ENCODE measurements at regions not wholly inside any gene's neighbourhood (a gene's known extent, or its start where the extent isn't known, plus 50 kb on each side); places are given as distances from the start of the nearest gene placed in this dataset.
"Not testable (repeated sequence)": the region's sequence is repeated elsewhere in the genome, so short reads cannot be mapped to it uniquely, and the experiment has no call there.

DNA sequence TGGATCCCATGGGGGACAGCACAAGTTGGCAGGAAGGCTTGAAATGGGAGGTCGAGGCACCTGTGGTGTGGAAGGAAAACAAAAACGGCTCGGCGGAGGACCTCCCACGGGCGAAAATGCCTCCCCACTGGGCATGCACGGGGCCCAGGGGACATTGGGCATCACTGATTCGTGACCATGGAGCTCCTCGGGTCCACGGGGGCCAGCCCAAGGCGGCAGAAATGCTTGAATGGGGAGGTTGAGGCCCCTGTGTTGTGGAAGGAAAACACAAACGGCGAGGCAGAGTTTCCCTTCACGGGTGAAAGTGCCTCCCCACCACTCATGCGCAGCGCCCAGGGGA, 376.0 kb downstream of the ALG10 start:
- no peak for DNase-seq

GRCh38 chr12:34398706-34399630, 376.7 kb downstream of the ALG10 start:
- DNase-seq = no peak

DNA sequence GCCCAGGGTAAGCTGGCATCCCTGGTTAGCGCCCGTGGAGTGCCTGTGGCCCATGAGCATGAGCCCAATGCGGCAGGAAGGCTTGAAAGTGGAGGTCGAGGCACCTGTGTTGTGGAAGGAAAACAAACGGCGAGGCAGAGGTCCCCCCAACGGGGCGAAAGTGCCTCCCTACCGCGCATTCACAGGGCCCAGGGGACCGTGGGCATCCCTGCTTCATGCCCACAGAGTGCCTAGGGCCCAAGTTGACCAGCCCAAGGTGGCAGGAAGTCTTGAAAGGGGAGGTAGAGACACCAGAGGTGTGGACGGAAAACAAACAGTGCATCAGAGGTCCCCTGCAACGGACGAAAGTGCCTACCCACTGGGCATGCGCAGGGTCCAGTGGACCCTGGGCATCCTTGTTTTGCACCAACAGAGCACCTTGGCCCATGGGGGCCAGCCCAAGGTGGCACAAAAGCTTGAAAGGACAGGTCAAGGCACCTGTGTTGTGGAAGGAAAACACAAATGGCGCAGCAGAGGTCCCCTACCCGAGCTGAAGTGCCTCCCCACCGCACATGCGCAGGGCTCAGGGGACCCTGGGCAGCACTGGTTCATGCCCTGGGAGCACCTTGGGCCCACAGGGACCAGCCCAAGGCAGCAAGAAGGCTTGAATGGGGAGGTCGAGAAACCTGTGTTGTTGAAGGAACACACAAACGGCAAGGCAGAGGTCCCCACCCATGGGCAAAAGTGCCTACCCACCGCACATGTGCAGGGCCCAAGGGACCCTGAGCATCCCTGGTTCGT, 377.5 kb downstream of the ALG10 start:
- DNase-seq = no peak

GRCh38 chr12:34400411-34400881, 378.1 kb downstream of the ALG10 start:
- no peak for DNase-seq

GRCh38 chr12:34400986-34401658, 378.8 kb downstream of the ALG10 start:
- no peak for DNase-seq

DNA sequence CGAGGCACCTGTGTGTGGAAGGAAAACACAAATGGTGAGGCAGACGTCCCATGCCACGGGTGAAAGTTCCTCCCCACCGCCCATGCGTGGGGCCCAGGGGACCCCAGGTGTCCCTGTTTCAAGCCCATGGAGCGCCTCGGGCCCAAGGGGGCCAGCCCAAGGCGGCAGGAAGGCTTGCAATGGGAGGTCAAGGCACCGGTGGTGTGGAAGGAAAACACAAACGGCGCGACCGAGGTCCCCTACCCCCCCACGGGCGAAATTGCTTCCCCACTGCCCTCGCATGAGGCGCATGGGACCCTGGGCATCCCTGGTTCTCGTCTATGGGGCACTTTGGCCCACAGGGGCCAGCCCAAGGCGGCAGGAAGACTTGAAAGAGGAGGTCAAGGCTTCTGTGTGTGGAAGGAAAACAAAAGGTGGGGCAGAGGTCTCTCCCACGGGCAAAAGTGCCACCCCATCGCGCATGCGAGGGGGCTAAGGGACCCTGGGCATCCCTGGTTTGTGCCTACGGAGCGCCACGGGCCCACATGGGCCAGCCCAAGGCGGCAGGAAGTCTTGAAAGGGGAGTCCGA, 379.4 kb downstream of the ALG10 start:
- no peak for DNase-seq

DNA sequence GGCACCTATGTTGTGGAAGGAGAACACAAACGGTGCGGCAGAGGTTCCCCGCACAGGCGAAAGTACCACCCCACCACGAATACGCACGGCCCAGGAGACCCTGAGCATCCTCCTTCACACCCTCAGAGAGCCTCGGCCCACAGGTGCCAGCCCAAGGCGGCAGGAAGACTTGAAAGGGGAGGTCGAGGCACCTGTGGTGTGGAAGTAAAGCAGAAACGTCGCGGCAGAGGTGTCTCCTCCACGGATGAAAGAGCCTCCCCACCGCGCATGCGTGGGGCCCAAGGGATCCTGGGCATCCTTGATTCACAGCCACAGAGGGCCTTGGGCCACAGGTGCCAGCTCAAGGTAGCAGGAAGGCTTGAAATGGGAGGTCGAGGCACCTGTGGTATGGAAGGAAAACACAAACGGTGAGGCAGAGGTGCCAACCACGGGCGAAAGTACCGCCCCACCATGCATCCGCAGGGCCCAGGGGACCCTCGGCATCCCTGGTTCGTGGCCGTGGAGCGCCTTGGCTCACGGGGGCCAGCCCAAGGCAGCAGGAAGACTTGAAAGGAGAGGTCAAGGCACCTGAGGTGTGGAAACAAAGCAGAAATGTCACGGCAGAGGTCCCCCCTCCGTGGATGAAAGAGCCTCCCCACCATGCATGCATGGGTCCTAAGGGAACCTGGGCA, 380.1 kb downstream of the ALG10 start:
- DNase-seq = no peak

DNA sequence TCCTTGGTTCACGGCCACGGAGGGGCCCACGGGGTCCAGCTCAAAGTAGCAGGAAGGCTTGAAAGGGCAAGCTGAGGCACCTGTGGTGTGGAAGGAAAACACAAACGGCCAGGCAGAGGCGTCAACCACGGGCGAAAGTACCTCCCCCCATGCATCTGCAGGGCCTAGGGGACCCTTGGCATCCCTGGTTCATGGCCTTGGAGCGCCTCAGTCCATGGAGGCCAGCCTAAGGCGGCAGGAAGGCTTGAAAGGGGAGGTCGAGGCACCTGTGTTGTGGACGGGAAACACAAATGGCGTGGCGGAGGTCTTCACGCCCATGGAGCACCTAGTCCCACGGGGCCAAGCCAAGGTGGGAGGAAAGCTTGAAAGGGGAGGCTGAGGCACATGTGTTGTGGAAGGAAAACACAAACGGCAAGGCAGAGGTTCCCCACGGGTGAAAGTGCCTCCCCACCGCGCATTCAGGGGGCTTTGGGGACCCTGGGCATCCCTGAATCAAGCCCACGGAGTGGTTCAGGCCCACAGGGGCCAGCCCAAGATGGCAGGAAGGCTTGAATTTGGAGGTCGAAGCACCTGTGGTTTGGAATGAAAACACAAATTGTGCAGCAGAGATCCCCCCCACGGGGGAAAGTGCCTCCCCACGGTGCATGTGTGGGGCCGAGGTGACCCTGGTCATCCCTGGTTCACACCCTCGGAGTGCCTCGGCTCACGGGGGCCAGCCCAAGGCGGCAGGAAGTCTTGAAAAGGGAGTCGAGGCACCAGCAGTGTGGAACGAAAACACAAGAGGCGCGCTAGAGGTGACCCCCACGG, 380.8 kb downstream of the ALG10 start:
- DNase-seq = no peak

DNA sequence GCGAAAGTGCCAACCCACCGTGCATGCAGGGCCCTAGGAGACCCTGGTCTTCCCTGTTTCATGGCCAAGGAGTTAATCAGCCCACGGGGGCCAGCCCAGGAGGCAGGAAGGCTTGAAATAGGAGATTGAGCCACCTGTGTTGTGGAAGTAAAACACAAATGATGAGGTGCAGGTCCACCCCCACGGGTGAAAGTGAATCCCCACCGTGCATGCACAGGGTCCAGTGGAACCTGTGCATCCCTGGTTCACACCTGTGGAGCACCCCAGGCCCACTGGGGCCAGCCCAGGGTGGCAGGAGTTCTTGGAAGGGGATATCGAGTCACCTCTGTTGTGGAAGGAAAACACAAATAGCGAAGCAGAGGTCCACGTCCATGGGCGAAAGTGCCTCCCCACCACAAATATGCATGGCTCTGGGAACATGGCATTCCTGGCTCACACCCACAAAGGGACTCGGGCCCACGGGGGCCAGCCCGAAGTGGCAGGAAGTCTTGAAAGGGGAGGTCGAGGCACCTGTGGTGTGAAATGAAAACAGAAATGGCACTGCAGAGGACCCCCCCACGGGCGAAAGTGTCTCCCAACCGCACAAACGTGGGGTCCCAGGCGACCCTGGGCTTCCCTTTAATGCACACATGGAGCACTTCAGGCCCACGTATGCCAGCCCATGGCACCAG, 381.5 kb downstream of the ALG10 start:
- DNase-seq = no peak

GRCh38 chr12:34404377-34405285, 382.3 kb downstream of the ALG10 start:
- DNase-seq = no peak

DNA sequence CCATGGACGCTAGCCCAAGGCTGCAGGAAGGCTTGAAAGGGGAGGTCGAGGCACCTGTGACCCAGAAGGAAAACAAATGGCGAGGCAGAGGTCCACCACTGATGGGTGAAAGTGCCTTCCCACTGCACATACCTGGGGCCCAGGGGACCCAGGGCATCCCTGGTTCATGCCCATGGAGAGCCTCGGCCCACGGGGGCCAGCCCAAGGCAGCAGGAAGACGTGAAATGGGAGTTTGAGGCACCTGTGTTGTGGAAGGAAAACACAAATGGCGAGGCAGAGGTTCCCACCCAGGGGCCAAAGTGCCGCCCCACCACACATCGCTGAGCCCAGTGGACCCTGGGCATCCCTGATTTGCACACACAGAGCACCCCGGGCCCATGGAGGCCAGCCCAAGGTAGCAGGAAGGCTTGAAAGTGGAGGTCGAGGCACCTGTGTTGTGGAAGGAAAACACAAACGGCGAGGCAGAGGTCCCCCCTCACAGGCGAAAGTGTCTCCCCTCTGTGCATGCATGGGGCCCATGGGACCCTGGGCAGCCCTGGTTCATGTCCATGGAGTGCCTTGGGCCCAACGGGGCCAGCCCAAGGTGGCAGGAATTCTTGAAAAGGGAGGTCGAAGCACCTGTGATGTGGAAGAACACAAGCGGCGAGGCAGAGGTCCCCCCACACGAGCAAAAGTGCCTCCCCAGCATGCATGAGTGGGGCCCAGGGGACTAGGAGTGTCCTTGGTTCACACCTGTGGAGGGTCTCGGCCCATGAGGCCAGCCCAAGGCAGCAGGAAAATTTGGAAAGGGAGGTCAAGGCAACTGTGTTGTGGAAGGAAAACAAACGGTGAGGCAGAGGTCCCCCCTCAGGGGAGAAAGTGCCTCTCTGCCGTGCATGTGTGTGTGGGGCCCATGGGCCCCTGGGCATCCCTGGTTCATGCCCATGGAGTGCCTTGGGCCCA, 383.3 kb downstream of the ALG10 start:
- no peak for DNase-seq

DNA sequence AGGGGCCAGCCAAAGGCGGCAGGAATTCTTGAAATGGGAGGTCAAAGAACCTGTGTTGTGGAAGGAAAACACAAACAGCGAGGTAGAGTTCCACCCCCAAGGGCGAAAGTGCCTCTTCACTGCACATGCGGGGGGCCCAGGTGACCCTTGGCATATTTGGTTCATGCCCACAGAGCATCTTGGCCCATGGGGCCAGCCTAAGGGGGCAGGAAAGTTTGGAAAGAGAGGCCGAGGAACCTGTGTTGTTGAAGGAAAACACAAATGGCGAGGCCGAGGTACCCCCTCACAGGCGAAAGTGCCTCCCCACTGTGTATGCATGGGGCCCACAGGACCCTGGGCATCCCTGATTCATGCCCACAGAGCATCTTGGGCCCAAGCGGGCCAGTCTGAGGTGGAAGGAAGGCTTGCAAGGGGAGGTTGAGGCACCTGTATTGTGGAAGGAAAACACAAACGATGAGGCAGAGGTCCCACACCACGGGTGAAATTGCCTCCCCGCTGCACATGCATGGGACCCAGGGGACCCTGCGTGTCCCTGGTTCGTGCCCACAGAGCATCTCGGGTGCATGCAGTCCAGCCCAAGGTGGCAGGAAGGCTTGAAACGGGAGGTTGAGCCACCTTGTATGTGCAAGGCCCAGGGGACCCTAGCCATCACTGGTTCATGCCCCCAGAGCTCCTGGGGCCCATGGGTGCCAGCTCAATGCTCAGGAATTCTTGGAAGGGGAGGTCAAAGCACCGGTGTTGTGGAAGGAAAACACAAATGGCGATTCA, 384.1 kb downstream of the ALG10 start:
- no peak for DNase-seq

DNA sequence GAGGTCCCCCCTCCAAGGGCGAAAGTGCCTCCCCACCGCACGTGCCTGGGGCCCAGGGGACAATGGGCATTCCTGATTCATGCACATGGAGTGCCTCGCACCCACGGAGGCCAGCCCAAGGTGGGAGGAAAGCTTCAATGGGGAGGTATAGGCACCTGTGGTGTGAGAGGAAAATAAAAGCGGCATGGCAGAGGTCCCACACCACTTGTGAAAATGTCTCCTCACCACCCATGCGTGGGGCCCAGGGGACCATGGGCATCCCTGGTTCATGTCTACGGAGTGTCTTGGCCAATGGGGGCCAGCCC, 384.7 kb downstream of the ALG10 start:
- no peak for DNase-seq

- no peak for DNase-seq
Measured at GRCh38 chr12:34407813-34408212, 385.5 kb downstream of the ALG10 start.

- not testable (repeated sequence) for DNase-seq
Measured at GRCh38 chr12:34431509-34431908, 409.2 kb downstream of the ALG10 start.
